ENCODE measurements at regions not wholly inside any gene's neighbourhood (a gene's known extent, or its start where the extent isn't known, plus 50 kb on each side); places are given as distances from the start of the nearest gene placed in this dataset.
"Not testable (repeated sequence)": the region's sequence is repeated elsewhere in the genome, so short reads cannot be mapped to it uniquely, and the experiment has no call there.

DNA sequence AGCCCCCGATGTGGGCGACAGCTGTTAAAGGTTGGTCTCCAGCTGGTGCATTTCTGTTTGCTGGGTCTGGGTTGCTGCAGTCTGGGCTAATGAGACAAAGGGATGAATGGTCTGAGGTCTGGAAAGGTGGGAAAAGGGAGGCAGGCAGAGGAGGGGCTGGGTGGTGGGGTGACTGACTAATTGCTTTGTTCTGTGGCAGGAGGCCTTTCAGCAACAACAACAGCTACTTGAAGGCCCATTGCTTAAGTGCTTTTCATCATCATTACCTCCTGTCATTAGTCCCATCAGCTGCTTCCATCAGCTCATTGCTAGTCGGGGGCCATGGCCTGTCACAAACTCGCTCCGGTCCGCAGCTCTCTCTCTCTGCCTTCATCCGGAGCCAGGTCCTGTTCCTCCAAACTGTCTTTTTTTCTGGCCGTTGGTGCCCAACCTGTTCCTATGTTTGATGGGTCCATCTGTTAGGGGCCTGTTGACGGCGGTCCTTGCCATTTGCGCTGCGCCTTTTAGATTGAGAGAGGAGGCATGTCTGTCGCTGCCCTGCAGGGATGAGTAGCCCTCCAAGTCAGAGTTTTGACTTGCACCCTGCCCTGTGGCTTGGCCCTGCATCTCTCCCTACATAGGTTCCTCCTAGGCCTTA is 105.6 kb upstream of the PLXNA2 start:
- FAIRE-seq: no peak

DNA sequence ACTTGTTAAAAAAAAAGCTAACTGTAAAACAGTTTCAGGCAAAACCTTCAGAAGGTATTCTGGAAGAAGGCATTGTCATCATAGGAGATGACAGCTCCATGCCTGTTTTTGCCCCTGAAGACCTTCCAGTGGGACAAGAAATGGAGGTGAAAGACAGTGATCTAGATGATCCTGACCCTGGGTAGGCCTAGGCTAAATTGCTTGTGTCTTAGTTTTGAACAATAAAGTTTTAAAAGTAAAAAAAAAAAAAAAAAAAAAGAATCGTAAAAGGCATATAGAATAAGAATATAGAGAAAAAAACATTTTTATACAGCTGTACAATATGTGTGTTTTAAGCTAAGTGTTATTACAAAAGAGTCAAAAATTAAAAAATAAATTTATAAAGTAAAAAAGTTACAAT is 106.6 kb upstream of the PLXNA2 start:
- FAIRE-seq: peak; percentile 10

DNA sequence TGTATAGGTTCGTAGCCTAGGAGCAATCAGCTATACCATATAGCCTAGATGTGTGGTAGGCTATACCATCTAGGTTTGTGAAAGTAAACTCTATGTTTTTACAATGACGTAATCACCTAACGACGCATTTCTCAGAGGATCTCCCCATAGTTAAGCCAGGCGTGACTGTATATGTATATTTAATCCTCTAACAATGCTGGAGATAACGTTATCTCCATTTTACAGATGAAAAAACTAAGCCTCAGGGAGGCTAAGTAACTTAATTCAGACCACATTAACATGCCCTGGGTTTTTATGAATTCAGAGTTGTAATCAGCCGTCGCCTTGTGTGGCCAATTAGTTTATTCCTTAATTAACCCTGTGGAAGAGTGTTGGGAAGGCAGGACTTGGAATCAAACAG is 107.7 kb upstream of the PLXNA2 start:
- FAIRE-seq: no peak

DNA sequence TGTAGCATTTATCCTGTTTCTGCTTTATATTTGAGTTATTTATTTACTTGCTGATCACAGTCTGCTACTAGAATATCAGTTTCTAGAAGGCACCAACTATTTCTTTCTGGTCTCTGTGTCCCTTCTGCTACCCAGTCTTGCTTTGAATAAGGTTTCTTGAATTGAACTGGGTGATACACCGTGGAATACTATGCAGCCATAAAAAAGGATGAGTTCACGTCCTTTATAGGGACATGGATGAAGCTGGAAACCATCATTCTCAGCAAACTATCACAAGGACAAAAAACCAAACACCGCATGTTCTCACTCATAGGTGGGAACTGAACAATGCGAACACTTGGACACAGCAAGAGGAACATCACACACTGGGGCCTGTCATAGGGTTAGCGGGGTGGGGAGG is 109.6 kb upstream of the PLXNA2 start:
- not testable (repeated sequence) for FAIRE-seq

DNA sequence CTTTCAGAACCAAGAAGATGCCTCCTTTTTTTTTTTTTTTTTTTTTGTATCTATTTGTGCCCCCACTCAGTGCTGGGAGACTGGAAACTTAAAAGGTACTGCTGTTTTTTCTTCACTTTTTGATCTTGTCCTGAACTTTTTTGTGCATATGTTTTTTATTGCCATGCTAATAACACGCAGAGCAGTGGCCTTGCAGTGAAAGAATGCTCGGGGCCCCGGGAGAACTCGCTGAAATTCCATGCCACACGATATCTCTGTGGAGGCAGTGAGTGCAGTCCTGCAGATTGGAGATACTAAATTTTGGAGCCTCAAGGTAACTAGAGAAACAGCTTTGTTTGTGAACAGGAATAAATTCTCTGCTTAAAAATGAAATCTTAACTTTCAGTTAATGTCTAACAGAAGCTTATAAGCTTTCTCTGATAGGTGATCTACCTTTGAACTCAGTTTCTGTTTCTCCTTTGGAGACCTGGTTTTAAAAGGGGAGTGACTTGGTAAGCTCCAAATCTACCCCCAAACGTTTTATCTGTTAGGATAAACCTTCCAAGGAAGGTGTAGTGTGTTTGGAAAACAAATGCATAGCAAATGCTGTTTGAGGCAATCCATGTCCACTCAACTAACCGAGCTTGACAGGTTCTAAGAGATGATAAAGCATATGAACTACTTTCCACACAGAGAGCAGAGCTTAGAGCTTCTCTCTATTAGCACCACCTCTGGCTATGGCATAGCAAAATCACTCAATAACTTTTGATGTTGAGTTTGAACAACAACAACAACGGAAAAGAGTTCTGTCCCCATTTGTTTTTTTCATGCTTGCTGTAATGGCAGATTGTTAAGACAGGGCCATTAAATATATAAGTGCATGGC is 113.7 kb upstream of the PLXNA2 start:
- no peak for FAIRE-seq

DNA sequence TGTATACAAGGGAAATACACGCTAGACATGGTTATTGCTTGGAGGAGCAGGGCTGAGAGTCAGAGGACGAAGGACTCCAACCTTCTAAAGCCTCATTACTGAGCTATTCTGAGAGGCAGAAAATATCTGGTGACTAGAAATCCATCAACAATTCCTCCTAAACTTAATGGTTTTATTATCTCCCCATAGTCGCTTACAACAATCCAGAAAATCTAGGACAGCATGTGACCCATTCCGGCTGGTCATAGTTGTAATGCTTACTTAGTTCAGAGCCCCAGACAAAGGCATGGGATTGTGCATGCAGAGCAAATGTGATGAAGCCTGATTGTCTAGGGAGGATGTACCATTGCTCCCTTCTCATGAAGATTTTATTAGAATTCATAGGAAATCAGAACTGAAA is 114.5 kb upstream of the PLXNA2 start:
- FAIRE-seq: no peak

DNA sequence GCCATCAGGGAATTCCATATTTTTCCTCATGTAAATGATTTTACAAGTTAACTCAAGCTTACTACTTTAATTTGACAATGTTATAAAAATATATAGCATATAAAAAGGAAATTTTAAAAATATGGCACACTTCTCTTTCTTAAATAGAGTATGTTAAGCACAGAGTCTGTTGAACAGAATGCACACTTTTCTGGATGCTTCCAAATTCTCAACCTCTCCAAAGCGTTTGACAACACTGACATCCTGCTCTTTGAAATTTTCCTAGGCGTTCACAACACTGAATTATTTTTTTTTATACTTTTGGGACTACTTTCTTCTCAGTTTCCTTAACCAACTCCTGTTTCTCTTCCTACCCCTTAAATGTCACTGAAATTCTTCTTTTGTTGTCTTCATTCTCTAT is 117.8 kb upstream of the PLXNA2 start:
- no peak for FAIRE-seq

DNA sequence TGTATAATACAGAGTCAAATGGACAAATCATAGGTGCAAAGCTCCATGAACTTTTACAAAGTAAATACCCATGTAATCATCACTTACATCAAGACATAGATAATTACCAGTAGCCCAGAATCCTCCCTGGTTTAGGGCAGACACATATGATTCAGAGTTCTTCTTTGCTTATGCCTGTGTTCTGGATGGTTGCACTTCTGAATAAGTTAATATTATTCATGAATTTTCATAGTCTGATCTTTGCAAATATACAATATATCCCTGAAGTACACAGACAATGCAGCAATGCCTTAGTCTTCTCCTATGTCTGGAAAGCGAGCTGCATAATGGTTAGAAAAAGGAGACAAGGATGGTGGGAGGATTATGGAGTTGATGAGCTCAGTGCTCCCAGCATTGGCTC is 122.4 kb upstream of the PLXNA2 start:
- FAIRE-seq: no peak

DNA sequence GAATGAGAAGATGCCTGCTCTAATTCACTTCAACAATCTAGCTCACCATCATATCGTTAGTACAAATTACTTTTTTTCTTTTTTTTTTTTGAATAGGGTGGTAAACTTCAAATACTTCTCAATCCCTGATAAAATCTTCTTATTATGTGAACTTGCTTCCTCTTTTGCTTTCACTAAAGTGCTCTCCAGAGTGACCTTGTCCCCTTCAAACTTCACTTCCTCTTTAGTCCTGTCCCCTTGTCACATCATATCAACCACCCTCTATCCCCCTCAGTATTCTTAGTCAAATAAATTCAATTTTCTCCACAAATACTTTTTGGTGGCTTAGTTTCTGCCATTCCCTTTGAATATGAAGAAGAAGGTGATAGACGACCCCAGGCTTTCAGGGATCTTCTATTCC is 124.9 kb upstream of the PLXNA2 start:
- no peak for FAIRE-seq

DNA sequence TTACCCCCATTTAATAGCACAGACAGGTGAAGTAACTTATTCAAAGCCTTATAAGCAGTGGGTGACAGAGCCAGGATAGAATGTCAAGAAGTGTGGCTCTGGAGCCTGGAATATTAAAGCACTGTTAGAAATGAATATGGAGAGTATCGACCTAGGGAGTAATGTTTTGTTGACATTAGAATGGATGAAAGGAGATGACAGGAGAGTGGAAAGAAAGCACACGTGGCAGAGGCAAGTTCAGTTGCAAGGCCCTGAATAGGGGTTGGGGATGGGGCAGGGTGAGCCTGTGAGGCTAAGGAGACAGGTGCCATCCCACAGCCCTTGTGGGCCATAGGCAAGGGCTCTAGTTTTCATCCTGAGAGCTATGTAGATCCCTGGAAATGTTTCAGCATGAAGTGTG is 125.5 kb upstream of the PLXNA2 start:
- FAIRE-seq: no peak

DNA sequence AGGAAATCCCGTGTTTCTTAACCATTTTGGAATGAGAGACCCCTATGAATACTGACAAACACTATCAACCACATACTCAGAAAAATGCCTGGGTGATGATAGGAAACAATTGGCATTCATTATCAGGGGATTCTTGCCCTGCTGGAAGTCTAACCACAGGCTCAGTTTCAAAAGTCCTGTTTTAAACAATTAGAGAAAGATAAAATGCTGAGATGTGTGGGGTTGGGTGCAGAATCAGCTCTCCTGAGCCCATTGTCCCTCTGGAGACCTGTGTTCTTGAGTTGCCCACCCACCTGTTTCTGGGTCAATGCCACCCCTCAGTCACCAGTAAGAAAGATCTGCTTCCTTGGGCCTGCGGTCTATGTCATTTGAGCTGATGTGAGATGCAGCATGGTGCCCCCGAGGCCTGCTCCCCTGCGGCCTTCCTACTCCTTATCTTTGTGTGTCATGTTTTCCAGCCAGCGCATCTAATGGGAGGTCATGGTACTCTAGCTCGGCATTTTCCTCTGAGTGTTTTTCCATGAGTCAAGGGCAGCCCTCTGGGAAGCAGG is 130.3 kb upstream of the PLXNA2 start:
- no peak for FAIRE-seq

DNA sequence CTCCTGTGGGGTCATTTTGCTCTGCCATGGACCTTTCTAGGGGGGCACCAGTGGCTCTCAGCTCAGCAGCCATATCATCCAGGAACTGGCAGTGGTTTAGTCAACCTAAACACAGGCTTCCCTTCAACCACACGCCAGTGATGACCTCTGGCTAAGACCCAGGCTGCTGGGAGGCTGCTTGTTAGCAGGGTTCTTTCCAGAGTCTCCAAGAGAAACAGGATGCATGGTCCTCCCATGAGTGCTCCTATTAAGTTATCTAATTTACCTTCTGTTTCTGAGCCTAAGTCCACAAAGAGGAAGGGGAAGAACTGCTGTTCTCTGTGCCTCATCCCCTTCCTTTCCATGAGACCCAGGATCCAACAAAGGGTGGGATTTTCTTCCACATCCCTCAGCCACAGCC is 137.3 kb upstream of the PLXNA2 start:
- no peak for FAIRE-seq

DNA sequence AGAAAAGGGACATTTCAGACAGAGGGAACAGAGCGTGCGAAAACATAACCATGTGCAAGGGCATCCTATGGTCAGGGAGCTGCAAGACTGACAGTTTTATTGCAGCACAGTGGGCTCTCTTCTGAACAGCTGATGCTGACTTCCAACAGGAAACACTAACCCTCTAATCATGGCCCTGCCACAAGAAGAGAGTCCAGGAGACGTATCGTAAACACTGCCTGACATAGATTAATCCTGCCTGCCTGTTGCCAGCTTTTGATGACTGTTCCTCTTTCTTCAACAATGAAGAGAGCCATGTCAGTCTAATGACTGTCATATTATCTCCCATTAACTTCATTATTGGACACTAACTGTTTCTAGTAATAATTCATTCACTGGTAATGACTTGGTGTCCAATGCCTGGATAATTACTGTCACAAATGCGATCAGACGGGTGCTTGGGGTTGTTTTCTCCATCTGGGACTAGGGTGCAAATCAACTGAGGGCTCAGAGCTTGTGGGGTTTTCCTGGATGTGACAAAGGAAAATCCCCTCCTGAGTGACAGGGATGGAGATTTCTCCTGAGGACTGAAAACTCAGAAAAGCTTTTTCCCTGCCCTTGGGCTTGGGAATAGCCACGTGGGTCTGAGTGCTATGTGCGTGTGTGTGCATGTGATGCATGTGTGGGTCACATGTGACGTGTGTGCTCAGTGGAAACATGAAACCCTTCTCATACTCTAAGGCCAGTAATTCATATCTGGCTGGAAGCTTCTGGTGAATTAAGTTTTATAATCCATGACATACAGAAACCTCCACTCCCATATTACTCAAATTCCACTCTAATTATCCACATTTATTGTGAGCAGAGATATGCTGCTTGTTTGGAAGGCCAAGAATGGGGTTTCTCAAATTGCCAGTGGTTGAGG is 144.0 kb upstream of the PLXNA2 start:
- no peak for FAIRE-seq

DNA sequence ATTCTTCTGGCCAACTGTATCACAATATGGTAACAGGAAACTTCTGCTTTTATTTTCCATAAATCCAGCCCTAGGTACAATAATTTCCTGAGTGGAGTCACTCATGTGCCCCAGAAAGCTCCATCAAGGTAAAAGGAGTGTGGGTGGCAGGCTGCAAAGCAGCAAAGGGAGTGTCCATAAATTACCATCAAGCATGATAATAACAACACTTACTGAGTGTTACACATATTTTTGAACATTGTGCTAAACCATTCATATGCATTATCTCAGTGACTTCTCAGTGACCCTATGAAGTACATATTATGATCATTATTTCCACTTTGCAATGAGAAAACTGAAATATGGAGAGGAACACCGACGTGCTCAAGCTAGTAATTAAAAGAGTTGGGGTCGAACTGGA is 149.2 kb upstream of the PLXNA2 start:
- no peak for FAIRE-seq

DNA sequence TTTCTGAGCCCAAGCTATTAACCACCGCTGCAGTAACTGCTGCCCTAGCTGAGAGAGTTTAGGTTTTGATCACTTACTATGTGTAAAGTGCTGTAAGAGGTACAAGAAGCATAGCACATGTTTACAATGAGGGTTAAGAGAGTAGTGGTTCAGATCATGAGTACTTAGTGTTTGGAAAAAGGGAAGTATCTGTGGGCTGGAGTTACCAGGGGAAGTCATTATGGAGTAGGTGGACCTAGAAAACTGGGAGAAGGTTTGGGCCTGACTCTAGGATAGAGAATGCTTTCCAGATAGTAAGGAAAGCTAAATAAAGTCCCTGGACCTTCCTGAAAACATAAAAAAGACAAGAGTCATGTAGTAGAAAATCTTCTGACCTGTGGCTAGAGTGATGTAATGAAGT is 149.6 kb upstream of the PLXNA2 start:
- no peak for FAIRE-seq

DNA sequence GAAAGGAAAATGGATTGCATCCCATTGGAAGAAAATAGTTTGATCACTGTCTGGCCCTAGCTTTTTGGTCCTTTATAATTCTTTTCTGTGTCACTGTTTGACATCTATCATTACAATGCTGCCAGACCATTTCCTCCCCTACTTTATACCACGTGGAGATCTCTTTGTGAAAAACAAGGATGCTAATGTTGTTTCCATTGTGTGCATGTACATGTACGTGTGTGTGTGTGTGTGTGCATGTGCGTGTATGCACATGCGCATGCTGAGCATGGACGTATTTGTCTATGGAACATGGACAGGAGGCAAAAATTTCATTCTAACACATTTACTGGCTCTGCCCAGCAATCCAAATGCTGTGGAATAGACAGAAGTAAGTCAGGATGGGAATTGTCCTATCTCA is 153.1 kb upstream of the PLXNA2 start:
- no peak for FAIRE-seq

DNA sequence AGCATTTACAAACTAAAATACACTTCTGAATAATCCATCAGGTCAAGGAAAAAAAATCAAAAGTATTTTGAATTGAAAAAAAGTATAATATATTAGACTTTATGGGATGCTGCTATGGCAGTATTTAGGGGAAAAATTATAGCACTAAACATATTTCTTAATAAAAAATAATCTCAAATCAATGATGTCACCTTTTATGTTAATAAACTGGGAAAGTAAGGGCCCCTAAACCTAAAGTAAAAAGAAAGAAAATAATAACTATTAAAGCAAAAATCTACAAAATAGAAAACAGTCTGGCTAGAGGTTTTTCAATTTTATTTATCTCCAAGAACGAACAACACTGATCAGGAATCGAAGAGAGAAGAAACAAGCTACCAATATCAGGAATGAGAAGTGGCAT is 160.8 kb upstream of the PLXNA2 start:
- FAIRE-seq: no peak

DNA sequence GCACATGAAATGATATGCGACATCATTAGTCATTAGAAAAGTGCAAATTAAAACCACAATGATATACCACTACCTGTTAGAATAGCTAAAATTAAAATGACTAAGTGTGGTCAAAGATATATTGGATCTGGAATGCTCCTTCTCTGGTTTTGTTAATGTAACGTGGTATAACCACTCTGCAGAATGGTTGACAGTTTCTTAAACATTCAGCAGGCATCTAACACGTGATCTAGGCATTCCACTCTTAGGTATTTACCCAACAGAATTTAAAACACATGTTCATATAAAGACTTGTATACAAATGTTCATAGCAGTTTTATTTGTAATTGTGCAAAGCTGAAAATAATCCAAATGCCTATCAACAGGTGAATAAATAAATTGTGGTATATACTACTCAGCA is 165.0 kb upstream of the PLXNA2 start:
- no peak for FAIRE-seq

DNA sequence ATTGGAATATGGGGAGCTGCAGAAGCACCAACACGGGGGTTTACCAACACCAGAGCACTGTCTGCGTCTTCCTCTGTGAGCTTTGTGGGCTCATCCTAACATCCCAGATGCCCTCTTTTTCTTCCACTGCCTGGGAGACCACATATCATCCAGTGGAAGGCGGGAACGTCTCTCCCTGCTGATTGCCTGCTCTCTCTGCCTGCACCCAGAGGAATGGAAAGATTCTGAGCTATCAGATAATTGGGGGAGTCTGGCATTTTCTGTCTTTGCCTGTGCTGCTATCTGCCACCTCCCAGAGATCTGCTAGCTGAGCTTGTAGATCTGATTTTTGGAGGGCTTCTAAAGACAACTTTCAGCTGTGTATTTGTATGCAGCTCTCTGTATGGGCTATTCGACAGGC is 166.2 kb upstream of the PLXNA2 start:
- FAIRE-seq: no peak

DNA sequence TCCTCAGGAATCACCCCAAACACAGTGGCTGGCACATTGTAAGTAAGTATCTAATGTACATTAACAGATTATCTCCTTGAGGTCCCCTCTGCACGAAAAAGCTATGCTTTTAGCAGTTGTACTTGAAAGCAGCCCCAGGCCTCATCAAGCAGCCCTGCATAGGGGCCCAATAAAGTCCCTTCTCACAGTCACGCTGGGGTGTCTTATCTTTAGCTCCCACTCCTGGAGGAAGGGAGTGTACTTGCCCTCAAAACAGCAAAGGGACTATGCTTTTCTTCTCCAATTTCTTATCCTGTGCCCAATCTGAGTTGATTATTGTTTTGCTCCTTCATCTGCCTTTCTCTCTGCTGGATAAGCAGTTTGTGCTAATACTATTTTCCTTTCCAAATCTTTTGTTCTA is 168.8 kb upstream of the PLXNA2 start:
- no peak for FAIRE-seq

DNA sequence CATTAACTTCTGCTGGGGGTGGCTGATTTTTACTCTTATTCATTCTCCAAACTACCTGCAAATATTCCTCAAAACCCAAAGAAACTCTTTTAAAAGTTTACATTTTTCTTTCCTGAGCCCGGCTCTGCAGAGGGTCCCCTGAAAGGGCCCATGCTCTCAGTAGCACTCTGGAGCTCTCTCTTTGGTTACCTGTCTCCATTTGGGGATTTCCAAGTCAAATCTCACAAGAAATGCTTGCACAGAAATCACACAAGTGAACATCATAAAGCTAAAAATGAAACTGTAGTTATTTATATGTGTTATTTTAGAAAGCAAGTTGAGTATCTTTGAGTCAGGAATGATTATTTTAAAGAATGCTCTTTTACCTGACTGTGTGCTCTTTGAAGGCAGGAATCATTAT is 174.5 kb upstream of the PLXNA2 start:
- no peak for FAIRE-seq

DNA sequence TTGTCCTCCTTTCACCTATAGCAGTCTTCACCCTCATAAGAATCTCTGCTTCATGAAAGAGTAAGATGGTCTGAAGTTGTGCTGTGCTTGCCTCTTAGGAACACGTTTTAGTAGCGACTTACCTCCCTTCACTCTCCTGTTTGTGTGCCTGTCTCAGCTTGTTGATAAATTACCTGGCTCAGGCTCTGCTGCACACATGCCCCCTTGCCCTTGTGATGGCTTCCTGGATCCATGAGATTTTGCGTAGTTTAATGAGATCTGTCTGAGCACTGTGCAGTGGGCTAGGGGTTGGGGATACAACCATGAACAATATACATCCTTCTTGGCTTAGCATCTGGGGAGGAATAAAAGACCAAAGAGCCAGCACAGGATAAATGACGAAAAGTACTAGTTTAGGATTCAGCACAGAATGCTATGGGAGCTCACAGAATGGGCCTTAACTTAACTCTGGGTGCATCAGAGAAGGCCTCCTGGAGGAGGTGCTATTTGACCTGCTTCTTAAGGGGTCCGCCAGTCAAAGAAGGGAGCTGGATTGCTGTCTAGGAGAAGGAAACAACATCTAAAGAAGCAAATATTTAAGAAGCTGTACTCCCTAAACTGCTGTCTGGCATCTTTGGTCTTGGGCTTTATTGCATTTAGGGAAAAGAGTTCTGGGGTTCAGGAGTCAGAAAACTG is 175.7 kb upstream of the PLXNA2 start:
- FAIRE-seq: no peak

DNA sequence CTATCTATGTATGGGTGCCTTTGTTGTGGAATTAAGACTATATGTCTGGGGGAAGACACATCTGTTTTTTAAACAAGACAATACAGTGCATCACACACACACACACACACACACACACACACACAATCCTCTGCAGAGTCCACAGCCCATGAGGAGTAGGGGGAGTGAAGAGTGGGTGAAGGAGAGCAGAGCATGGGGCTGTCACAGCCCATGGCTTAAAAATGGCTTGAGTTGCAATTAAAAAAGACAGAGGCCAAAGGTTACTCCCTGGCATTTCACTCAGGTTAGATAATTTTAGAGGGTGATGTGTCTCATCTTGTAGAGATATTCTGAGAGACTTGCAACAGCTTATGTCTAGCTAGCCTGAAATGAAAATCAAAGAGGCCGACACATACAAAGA is 176.5 kb upstream of the PLXNA2 start:
- FAIRE-seq: no peak
